Limb (tissue), 2 donors: ENCODE measurements at regions not wholly inside any gene's neighbourhood (a gene's known extent, or its start where the extent isn't known, plus 50 kb on each side); places are given as distances from the start of the nearest gene placed in this dataset.
"Not testable (repeated sequence)": the region's sequence is repeated elsewhere in the genome, so short reads cannot be mapped to it uniquely, and the experiment has no call there.

ENCODE experiments used
- DNase-seq, 2 donors: peaks; one replicate each; pipeline ENCODE4 v3.0.0-alpha.2; 2016; ENCODE audit errors: extremely low spot score in 2 of 2

- no peak for DNase-seq
These were observed 605.2 kb upstream of the NR3C2 start for GRCh38 chr4:149047368-149047767.

GRCh38 chr4:149045731-149046130 is 603.5 kb upstream of the NR3C2 start:
- no peak for DNase-seq

DNA sequence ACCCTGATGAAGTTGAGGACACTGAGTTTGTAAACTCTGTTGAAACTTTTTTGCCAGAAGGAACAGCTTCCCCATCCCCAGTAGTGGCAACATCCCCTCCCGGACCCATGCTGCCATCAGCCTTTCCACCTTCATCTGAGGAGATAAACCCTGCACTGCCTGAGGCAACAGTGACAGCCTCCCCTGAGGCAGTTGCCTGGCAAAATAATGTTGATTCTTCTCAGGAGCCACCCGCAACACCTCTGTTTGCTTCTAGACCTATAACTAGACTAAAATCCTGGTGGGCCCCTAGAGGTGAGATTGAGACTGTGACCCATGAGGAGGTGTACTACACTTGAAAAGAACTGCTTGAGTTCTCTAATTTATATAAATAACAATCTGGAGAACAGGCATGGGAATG is 597.6 kb upstream of the NR3C2 start:
- DNase-seq, result not testable (repeated sequence)

- DNase-seq, result no peak
These were observed 589.2 kb upstream of the NR3C2 start for GRCh38 chr4:149031399-149031798.

DNA sequence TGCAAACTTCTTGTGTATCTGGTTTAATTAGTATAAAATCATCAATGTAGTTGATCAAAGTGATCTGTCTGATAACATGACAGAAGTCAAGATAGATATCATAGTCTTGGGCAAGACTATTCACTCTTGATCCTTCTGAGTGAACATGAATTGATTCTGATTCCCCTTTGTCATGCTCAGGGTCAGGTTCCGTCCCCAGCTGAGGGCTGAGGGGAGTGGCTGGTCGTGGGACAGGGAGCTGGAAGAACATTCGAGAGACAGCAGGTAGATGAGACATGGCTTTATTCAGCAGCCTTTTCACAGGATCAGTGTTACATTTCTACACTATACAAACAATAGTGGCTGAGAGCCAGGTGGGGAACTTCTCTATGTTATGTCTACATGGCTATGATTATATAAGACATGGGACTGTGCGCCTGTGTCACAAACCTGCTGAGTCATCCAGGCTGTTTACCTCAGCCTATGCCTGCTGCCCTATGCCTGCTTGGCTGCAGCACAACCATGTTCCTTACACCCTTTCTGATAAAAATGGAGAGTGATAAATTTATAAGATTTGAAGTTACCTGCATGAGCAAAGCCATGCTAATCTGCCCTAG is 586.9 kb upstream of the NR3C2 start:
- no peak for DNase-seq

- DNase-seq, result no peak
These were observed 584.5 kb upstream of the NR3C2 start for GRCh38 chr4:149026696-149027095.

DNA sequence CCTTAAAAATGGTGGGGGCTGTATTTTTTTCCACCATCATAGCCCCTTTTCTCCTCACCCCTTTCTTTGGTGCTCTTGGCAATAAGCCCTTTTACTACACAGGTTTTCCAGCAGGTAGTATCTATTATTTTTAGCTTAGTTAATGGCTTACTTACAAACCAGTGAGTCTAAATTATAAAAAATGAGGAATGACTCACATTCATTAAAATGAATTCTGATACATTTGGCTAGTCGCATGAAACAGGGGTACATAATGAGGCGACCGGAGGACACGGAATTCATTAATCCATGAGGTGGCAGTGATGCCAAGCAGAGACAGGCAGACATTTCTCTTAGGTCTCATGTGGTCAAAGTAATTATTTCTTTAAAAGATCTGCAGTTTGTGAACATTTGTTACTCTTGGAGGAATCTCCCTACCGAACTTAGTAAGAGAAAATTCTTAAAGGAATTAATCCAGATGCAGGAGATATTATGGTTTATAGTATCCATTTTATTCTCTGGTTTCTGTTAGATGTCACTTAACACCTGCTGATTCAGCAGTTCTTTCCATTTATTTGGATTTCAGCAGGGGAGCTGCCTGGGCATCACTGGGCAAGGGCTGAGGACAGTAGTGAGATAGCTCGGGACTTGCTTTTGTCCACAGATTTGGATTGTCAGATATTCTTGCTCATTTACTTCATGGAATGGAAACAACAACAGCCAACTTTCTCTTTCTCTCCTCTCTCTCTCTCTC is 575.0 kb upstream of the NR3C2 start:
- no peak for DNase-seq

DNA sequence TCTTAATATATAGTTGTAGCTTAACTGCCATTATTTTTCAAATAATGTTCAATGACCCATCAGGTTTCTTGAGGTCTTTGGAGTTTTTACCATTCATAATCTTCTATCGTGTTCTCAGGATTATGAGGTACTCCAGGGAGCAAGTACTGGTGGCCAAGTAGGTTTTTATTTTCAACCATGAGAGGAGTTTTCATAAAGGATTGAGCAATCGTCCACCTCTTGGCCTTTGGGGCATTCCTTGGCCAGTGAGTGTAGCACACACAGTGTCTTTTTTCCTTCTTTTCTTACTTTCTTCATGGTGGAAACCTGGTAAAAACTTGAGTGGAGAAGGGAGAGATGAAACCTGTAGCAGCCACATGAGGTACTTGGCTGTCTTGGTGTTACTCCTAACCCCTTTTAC is 567.0 kb upstream of the NR3C2 start:
- no peak for DNase-seq

- DNase-seq, result no peak
These were observed 566.3 kb upstream of the NR3C2 start for GRCh38 chr4:149008415-149009025.

GRCh38 chr4:149005191-149005590 is 563.0 kb upstream of the NR3C2 start:
- no peak for DNase-seq

- DNase-seq, result no peak
These were observed 557.7 kb upstream of the NR3C2 start for GRCh38 chr4:148999924-149000323.

DNA sequence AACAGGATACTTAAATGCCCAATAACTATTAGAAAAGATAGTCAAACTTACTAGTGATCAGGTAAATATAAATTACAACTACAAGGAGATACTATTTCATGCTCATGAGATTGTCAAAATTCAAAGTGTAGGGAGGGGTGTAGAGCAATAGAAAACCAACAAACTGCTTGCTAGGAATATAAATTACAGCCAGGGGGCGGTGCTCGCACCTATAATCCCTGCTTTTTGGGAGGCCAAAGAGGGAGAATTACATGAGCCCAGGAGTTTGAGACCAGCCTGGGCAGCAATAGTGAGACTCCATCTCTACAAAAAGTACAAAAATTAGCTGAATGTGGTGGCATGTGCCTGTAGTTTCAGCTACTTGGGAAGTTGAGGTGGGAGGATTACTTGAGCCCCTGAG is 556.5 kb upstream of the NR3C2 start:
- no peak for DNase-seq

DNA sequence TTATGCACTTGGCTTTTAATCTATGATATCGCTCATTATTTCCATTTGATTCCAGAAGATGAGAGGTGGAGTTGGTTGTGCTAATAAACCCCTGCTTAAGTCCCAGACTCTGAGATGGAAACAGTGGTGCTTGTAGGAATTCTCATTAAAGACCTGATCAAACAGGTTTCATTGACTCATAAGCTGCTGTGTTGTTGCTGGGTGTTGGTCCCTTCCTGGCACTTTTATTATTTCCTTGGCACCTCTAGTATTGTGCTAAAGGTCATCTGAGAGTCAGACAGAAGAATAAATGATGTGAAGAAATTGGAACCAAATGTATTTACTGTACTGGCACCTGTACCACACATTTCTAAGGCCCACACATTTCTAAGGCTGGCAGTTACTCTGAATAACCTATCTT is 544.7 kb upstream of the NR3C2 start:
- no peak for DNase-seq

DNA sequence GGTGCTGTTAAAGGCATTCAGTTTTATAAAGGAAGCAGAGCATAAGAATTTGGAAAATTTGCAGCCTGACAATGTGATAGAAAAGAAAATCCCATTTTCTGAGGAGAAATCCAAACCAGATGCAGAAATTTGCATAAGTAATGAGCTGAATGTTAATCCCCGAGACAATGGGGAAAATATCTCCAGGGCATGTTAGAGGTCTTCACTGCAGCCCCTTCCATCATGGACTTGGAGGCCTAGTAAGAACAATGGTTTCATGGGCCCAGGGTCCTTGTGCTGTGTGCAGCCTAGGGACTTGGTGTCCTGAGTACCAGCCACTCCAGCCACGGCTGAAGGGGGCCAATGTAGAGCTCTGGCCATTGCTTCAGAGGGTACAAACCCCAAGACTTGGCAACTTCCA is 542.7 kb upstream of the NR3C2 start:
- DNase-seq, result no peak

DNA sequence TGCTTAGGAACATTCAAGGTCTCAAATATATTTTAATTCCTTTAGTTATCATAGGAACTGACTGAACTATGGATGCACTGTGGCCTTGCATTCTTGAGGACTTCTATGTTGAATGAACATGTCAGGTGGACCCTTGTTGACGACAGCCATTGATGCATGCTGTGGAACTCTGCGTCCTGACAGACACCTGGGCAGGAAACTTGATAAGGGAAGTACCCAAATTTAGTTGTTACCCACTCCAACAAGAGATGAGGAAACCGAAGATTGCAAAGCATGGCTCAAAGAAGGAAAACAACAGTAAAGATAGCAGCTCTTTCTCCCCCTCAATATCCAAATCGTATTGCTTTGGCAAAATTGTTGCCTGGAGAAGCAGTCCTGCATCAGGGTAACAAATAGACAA is 540.0 kb upstream of the NR3C2 start:
- DNase-seq, result no peak

DNA sequence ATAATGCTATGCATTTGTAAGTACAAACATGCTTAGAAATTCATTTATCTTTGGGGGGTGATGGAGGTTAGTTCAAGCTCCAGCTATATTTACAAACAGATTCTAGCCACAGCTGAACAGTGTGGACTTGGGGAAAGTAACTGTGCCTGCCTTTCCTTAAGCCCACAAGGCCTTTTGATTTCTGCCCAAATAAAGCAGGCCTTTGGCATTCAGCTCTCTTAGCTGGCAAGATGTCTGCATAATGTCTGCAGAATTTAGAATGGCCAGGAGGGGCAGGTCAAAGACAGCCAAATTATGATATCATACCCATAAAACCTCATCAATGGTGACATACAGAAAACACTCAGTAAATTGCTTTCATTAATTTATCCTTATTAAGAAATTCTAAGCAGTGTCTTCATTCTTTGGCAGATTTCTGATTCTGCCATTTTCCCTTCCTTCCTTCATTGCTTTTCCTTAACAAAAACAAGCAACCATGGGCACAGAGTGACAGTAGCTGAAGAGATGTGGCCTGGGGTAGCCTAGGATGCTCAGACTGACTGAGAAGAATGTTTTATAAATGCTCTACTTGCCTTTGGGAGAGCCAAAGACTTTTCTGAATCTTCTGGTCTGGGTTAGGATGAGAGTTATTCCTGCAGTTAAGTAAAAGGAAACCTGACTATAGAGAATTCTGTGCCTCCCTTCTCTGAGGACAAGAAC is 538.7 kb upstream of the NR3C2 start:
- peak in 1 of 2 donors; percentile 18 for DNase-seq

GRCh38 chr4:148978301-148978700 is 536.1 kb upstream of the NR3C2 start:
- no peak for DNase-seq

- no peak for DNase-seq
These were observed 533.2 kb upstream of the NR3C2 start for GRCh38 chr4:148975464-148975863.

DNA sequence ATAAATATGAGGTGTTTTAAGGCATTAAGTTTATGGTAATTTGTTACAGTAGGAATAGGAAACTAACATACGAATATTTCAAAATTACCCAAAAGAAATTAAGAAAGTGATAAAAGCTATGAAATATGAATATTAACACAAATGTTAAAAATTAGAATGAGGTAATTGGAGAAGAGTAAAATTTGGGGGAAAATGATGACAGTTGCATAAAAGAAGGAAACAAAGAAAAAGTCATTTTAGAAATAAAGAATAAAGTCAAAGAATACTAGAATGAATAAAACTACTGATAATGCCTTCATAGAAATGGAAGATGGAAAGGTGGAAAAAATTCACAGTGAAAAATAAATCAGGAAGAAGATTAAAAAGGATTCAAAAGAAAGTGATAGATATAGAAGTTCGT is 522.9 kb upstream of the NR3C2 start:
- no peak for DNase-seq

DNA sequence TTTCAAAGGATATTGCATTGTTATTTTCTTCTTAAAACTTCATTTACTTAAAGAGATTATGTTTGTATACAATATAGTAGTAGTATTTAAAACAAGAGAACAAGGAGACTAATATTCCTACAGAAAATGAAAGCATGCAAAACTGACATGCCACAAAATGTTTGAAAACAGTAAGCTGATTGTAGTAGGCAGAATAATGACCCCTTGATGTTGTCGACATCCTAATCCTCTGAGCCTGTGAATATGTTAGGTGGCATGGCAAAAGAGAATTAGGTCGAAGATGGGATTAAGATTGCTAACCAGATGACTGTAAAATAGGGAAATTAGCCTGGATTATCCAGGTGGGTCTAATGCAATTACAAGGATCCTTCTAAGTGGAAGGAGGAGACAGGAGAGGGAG is 522.2 kb upstream of the NR3C2 start:
- no peak for DNase-seq

DNA sequence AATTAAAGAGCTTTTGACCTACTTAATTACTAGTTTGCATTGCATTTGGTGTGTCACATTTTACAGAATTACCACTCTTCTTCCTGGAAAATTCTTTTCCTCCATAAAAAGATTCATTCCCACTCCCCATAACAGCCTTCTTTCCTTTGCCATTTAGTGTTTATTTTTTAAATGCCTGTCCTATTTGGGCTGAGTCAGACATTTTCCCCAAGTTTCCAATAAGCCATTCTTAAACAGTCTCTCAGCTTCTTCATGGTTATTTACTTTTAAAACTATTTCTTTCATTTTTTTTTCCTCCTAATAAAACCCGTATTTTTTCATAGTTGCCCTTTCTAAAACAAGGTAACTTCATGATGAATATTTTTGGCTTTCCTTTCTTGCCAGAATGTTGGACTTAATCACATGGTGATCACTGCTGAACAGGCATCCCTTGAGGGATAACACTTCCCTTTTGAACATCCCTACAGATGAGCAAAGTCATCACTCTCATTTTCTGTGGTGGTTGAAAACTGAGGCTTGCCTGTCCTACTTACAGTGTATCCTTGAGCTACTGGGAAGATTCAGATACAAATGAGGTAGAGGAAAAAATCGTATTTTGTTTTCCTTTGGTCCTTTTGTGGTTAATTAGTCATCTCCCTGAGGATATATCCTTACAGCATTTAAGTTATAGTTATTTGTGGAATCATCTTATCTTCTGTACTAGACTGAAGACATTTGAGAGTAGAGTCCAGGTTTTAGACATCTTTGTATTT is 520.5 kb upstream of the NR3C2 start:
- DNase-seq, result no peak

GRCh38 chr4:148961526-148961925 is 519.3 kb upstream of the NR3C2 start:
- no peak for DNase-seq
